Activated T-cell treated with anti-CD3 and anti-CD28 coated beads, Interleukin-2, amount 50 U/mL, for 72 hours (primary cell): ENCODE measurements at regions not wholly inside any gene's neighbourhood (a gene's known extent, or its start where the extent isn't known, plus 50 kb on each side); places are given as distances from the start of the nearest gene placed in this dataset.

Experiments used
- ATAC-seq, 2 donors: fragments of 150-1000 bp; cut with Tn5 transposase; replicated peaks in 1 of 2; 2 replicates each; pipeline ENCODE4 v1.10.0; 2021; ENCODE audit warnings: moderate library complexity in 2 of 2, mild to moderate bottlenecking in 1 of 2
- DNase-seq, 2 donors: peaks; one replicate each; pipeline ENCODE4 v3.0.0; 2021 to 2022; ENCODE audit warnings: mixed read lengths in 1 of 2
- H3K27ac Mint-ChIP-seq: one replicate; pipeline ENCODE4 v1.8.0; 2022; ENCODE audit warnings: mild to moderate bottlenecking, moderate library complexity, mixed read lengths
- H3K27me3 Mint-ChIP-seq: one replicate; pipeline ENCODE4 v1.8.0; 2022; ENCODE audit warnings: low read depth, mixed read lengths
- H3K36me3 Mint-ChIP-seq, 2 donors: one replicate each; pipeline ENCODE4 v1.8.0; 2022; ENCODE audit warnings: mixed read lengths in 2 of 2, mild to moderate bottlenecking in 1 of 2; ENCODE audit not compliant: insufficient read depth in 2 of 2
- H3K4me1 Mint-ChIP-seq: one replicate; pipeline ENCODE4 v1.8.0; 2022; ENCODE audit warnings: low read depth, mixed read lengths
- H3K4me3 Mint-ChIP-seq, 2 donors: one replicate each; pipeline ENCODE4 v1.8.0; 2022; ENCODE audit warnings: mild to moderate bottlenecking in 2 of 2, mixed read lengths in 2 of 2, moderate library complexity in 2 of 2
- H3K9me3 Mint-ChIP-seq, 2 donors: one replicate each; pipeline ENCODE4 v1.8.0; 2022; ENCODE audit warnings: mixed read lengths in 2 of 2

DNA sequence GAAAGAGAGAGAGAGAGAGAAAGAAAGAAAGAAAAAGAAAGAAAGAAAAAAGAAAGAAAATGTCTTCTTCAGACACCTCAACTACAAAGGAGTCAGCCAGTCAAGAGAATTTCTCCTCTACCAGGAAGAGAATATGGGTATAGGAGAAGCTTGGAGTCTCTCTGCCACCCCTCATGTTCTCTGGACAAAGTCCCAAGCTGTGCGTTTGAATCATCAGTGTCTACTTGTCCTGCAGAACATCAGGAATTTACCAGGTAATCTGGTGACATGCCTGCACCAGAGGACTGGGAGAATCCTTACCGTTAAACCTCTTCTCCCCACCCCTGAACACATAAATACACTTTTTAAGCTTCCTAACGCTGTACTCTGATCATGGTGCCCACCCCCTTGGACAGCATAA is 119.5 kb downstream of the TM9SF2 start:
- Mint-ChIP-seq H3K4me3 (no peak overlapping the region), H3K36me3 (no peaks in the 10 kb centered on the region), H3K27me3 (no peaks in the 10 kb centered on the region), H3K4me1 (peaks cover 9% of the 10 kb centered on the region), H3K27ac (no peak overlapping the region), H3K9me3 (no peaks in the 10 kb centered on the region)
- DNase-seq (no peak), ATAC-seq (no peak)

GRCh38 chr13:99619207-99619606 is 117.9 kb downstream of the TM9SF2 start:
- DNase-seq: no peak
- no peak overlapping the region for H3K4me3 Mint-ChIP-seq
- peaks cover 12% of the 10 kb centered on the region for H3K4me1 Mint-ChIP-seq
- H3K27ac Mint-ChIP-seq: no peak overlapping the region
- no peaks in the 10 kb centered on the region for H3K27me3 Mint-ChIP-seq
- H3K36me3 Mint-ChIP-seq: no peaks in the 10 kb centered on the region
- H3K9me3 Mint-ChIP-seq: no peaks in the 10 kb centered on the region
- ATAC-seq: no peak

- Mint-ChIP-seq H3K4me3 (no peak overlapping the region), H3K36me3 (no peaks in the 10 kb centered on the region), H3K4me1 (peaks cover 24% of the 10 kb centered on the region), H3K27me3 (no peaks in the 10 kb centered on the region), H3K27ac (no peak overlapping the region), H3K9me3 (no peaks in the 10 kb centered on the region)
- ATAC-seq: no peak
- peak in 1 of 2 donors; percentile 19 for DNase-seq
These were observed 116.4 kb downstream of the TM9SF2 start for GRCh38 chr13:99617474-99618255.

DNA sequence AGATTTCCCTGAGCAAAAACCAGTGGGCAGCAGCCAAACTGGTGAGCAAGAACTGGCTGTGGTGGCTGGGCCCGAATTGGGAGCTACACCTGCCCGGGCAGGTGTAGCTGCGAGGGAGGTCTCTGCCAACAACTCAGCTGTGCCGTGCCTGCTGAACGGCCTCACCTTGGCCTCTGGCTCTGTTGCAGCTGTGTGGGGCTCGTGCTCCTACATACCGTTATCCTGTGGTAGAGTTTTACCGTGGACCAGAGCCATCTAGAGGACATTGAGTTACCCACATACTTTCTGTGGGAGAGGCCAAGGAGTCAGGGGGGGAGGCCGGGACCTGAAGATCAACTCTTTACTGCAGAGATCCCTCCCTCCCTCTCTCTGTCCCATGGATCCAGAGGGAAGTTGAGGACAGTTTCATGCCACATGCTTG is 113.2 kb downstream of the TM9SF2 start:
- peak; percentile 68 to 80 for ATAC-seq

More for the DNA sequence above, 113.2 kb downstream of the TM9SF2 start:
- peaks cover 39% of the 10 kb centered on the region for H3K4me1 Mint-ChIP-seq
- no peak for DNase-seq
- H3K36me3 Mint-ChIP-seq: no peaks in the 10 kb centered on the region
- no peak overlapping the region for H3K4me3 Mint-ChIP-seq
- no peaks in the 10 kb centered on the region for H3K27me3 Mint-ChIP-seq
- no peaks in the 10 kb centered on the region for H3K9me3 Mint-ChIP-seq
- H3K27ac Mint-ChIP-seq: no peak overlapping the region
